PC-9 (cell line): ENCODE measurements at regions not wholly inside any gene's neighbourhood (a gene's known extent, or its start where the extent isn't known, plus 50 kb on each side); places are given as distances from the start of the nearest gene placed in this dataset.

Experiments
- BruUV-seq: library from RNA; stranded (reverse); fragments of 400-500 nt; replicated peaks from 2 replicates; lab custom pipeline; 2021; lab: Mats Ljungman, UMichigan
- CTCF ChIA-PET: fragments of 300-600 bp; sonication (Branson Sonifier 250); formaldehyde crosslinking; loops from one replicate; lab custom pipeline; 2022; ENCODE audit warnings: antibody characterized with exemption; lab: Charles Lee
- POLR2A ChIA-PET: fragments of 300-600 bp; sonication (Branson Sonifier 250); formaldehyde crosslinking; loops from one replicate; lab custom pipeline; 2022; ENCODE audit warnings: antibody characterized with exemption; ENCODE audit not compliant: unreplicated experiment; lab: Charles Lee
- DNase-seq, 2 experiments: peaks; one replicate each; pipeline versions ENCODE4 v3.0.0 to v3.0.0-alpha.2; 2015 to 2022; ENCODE audit warnings: mixed read lengths in 1 of 2
- H2AFZ ChIP-seq: fragments of 200-600 bp; sonication (generic); 2 replicates; pipeline ENCODE4 v1.8.1; 2017; ENCODE audit warnings: antibody characterized with exemption
- H3F3A ChIP-seq: fragments of 200-600 bp; sonication (generic); 2 replicates; pipeline ENCODE4 v1.8.1; 2017; ENCODE audit warnings: antibody characterized with exemption, mild to moderate bottlenecking, low read depth; ENCODE audit not compliant: insufficient read depth
- H3K27ac ChIP-seq: fragments of 200-600 bp; sonication (generic); 2 replicates; pipeline ENCODE4 v1.6.1; 2016; ENCODE audit warnings: mixed run types
- H3K27me3 ChIP-seq: fragments of 200-600 bp; sonication (generic); 2 replicates; pipeline ENCODE4 v1.6.1; 2016; ENCODE audit warnings: low read depth, mixed run types; ENCODE audit not compliant: insufficient read depth
- H3K36me3 ChIP-seq: fragments of 200-600 bp; sonication (generic); 2 replicates; pipeline ENCODE4 v1.6.1; 2016; ENCODE audit warnings: low read depth, mixed run types
- H3K4me1 ChIP-seq: fragments of 200-600 bp; sonication (generic); replicated peaks from 2 replicates; pipeline ENCODE4 v1.6.1; 2016; ENCODE audit warnings: mixed run types; ENCODE audit not compliant: insufficient read depth
- H3K4me2 ChIP-seq: fragments of 200-600 bp; sonication (generic); 2 replicates; pipeline ENCODE4 v1.6.1; 2017; ENCODE audit warnings: mixed run types
- H3K4me3 ChIP-seq: fragments of 200-600 bp; sonication (generic); 2 replicates; pipeline ENCODE4 v1.6.1; 2016; ENCODE audit warnings: mixed run types
- H3K79me2 ChIP-seq: fragments of 200-600 bp; sonication (generic); 2 replicates; pipeline ENCODE4 v1.6.1; 2017; ENCODE audit warnings: low read depth, mixed run types
- H3K9me2 ChIP-seq: fragments of 200-600 bp; sonication (generic); 2 replicates; pipeline ENCODE4 v1.8.1; 2017; ENCODE audit warnings: mild to moderate bottlenecking; ENCODE audit not compliant: insufficient read depth
- H3K9me3 ChIP-seq: fragments of 200-600 bp; sonication (generic); 2 replicates; pipeline ENCODE4 v1.8.1; 2016; ENCODE audit warnings: low read depth; ENCODE audit not compliant: insufficient read depth
- H4K20me1 ChIP-seq: fragments of 200-600 bp; sonication (generic); 2 replicates; pipeline ENCODE4 v1.8.1; 2017; ENCODE audit not compliant: insufficient read depth
- CTCF ChIP-seq: fragments of 200-600 bp; sonication (generic); conservative IDR thresholded peaks from 2 replicates; pipeline ENCODE4 v1.6.1; 2017; ENCODE audit warnings: mixed run types, antibody characterized with exemption, mild to moderate bottlenecking, moderate library complexity
- EZH2 ChIP-seq: fragments of 200-600 bp; sonication (generic); IDR thresholded peaks from 2 replicates; pipeline ENCODE4 v1.8.0; 2017; ENCODE audit warnings: antibody characterized with exemption, low read depth
- intact Hi-C: fragments of 100-400 bp; cut with micrococcal nuclease; formaldehyde crosslinking; loops from one replicate; pipeline ENCODE4 v1.10.0; 2022; ENCODE audit not compliant: unreplicated experiment

DNA sequence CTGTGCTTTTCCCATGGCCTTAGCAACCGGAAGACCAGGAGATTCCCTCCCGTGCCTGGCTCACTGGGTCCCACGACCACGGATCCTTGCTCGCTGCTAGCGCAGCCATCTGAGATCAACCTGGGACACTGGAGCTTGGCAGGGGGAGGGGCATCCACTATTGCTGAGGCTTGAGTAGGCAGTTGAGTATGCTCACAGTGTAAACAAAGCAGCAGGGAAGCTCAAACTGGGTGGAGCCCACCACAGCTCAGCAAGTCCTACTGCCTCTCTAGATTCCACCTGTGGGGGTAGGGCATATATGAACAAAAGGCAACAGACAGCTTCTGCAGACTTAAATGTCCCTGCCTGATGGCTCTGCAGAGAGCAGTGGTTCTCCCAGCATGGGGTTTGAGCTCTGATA, 697.0 kb downstream of the SORCS1 start:
- POLR2A ChIA-PET, result no interaction called here

GRCh38 chr10:106457522-106457921, 707.0 kb downstream of the SORCS1 start:
- no peaks in the 10 kb centered on the region for H3K36me3 ChIP-seq
- no peaks in the 10 kb centered on the region for H3K79me2 ChIP-seq
- TF ChIP-seq EZH2 (no peak), CTCF (no peak)
- ChIA-PET CTCF (no interaction called here), POLR2A (no interaction called here)
- no peaks in the 10 kb centered on the region for H3K9me3 ChIP-seq
- no peak for DNase-seq
- no peak overlapping the region for H3K27ac ChIP-seq
- H3K9me2 ChIP-seq, result no peaks in the 10 kb centered on the region
- no peaks in the 10 kb centered on the region for H3K4me1 ChIP-seq
- H2AFZ ChIP-seq, result no peak overlapping the region
- no peak overlapping the region for H3K4me3 ChIP-seq
- intact Hi-C loops, result no loop called here
- no peaks in the 10 kb centered on the region for H4K20me1 ChIP-seq
- BruUV-seq, result no TSS peak
- H3K27me3 ChIP-seq, result no peaks in the 10 kb centered on the region
- no peaks in the 10 kb centered on the region for H3F3A ChIP-seq
- no peak overlapping the region for H3K4me2 ChIP-seq

More for the DNA sequence above, 697.0 kb downstream of the SORCS1 start:
- no peaks in the 10 kb centered on the region for H3K9me3 ChIP-seq
- H3K4me2 ChIP-seq, result no peak overlapping the region
- CTCF ChIA-PET, result no interaction called here
- no peak for DNase-seq
- no peak overlapping the region for H3K27ac ChIP-seq
- no peaks in the 10 kb centered on the region for H3K79me2 ChIP-seq
- intact Hi-C loops, result no loop called here
- no TSS peak for BruUV-seq
- H3F3A ChIP-seq, result no peaks in the 10 kb centered on the region
- no peaks in the 10 kb centered on the region for H4K20me1 ChIP-seq
- H3K9me2 ChIP-seq, result no peaks in the 10 kb centered on the region
- no peaks in the 10 kb centered on the region for H3K36me3 ChIP-seq
- TF ChIP-seq CTCF, result no peak
- no peak for TF ChIP-seq EZH2
- no peak overlapping the region for H2AFZ ChIP-seq
- no peaks in the 10 kb centered on the region for H3K27me3 ChIP-seq
- H3K4me1 ChIP-seq, result no peaks in the 10 kb centered on the region
- H3K4me3 ChIP-seq, result no peak overlapping the region

DNA sequence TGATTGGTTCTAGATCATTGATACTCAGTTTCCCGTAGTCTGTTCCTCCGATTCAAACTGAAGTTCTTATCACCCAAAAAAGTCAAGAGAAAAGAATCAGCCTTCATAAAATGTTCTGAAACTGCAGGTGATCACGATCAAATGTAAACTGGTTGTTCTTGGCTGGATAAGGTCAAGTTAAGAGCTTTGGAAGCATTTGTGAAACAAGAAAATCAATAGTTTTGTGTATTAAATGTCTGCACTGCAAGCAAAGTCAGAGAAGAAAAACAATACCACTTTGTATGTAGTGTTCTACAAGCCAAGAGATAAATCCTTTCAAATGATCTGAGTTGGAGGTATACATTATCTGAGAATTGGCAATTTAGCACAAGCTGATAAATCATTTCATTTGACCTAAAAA, 710.3 kb downstream of the SORCS1 start:
- DNase-seq, result no peak

More for the DNA sequence above, 710.3 kb downstream of the SORCS1 start:
- no peaks in the 10 kb centered on the region for H3K79me2 ChIP-seq
- H3K27me3 ChIP-seq, result no peaks in the 10 kb centered on the region
- H3K4me3 ChIP-seq, result no peak overlapping the region
- H3F3A ChIP-seq, result no peaks in the 10 kb centered on the region
- no peaks in the 10 kb centered on the region for H3K9me3 ChIP-seq
- TF ChIP-seq CTCF (no peak), EZH2 (no peak)
- H4K20me1 ChIP-seq, result no peaks in the 10 kb centered on the region
- CTCF ChIA-PET, result no interaction called here
- no peak overlapping the region for H2AFZ ChIP-seq
- POLR2A ChIA-PET, result no interaction called here
- no peaks in the 10 kb centered on the region for H3K4me1 ChIP-seq
- H3K36me3 ChIP-seq, result no peaks in the 10 kb centered on the region
- H3K4me2 ChIP-seq, result no peak overlapping the region
- no TSS peak for BruUV-seq
- intact Hi-C loops, result no loop called here
- H3K27ac ChIP-seq, result no peak overlapping the region
- no peaks in the 10 kb centered on the region for H3K9me2 ChIP-seq
